HCT116 (cell line): ENCODE measurements at regions not wholly inside any gene's neighbourhood (a gene's known extent, or its start where the extent isn't known, plus 50 kb on each side); places are given as distances from the start of the nearest gene placed in this dataset.

Source experiments
- ATAC-seq: fragments of 200-7000 bp; cut with Tn5 transposase; 2 replicates; pipeline ENCODE4 v1.9.1; 2020; ENCODE audit warnings: mild to moderate bottlenecking, moderate library complexity
- BruUV-seq: library from RNA; stranded (reverse); fragments of 400-500 nt; replicated peaks from 2 replicates; lab custom pipeline; 2021; lab: Mats Ljungman, UMichigan
- CTCF ChIA-PET: fragments of 300-600 bp; sonication (Branson Sonifier 250); formaldehyde crosslinking; loops from one replicate; lab custom pipeline; 2021; ENCODE audit warnings: antibody characterized with exemption; lab: Charles Lee
- POLR2A ChIA-PET: fragments of 300-600, 350-600 bp; sonication (Branson Sonifier 250); formaldehyde crosslinking; loops from one replicate; lab custom pipeline; 2021; ENCODE audit warnings: antibody characterized with exemption; lab: Charles Lee
- RAD21 ChIA-PET, 2 experiments: fragments of 300-600 bp; sonication (Branson Sonifier 250); formaldehyde crosslinking; loops; one replicate each; lab custom pipeline; 2023; ENCODE audit warnings: low total read pairs in 2 of 2; ENCODE audit not compliant: uncharacterized antibody in 2 of 2, unreplicated experiment in 2 of 2, low non-redundant PET in 1 of 2; lab: Charles Lee
- DNase-seq: peaks from one replicate; pipeline ENCODE4 v3.0.0-alpha.2; 2010; ENCODE audit warnings: low read depth, low spot score
- H2AFZ ChIP-seq: fragments of 200-600 bp; shearing (Covaris generic), sonication (generic); 2 replicates; pipeline ENCODE4 v1.6.1; 2017; ENCODE audit warnings: low read depth, mixed run types, mixed read lengths, antibody characterized with exemption, low read length; ENCODE audit not compliant: poor library complexity, severe bottlenecking
- H3K27ac ChIP-seq: 2 replicates; pipeline ENCODE4 v1.5.1; 2012; ENCODE audit warnings: low read depth, low read length
- H3K27me3 ChIP-seq: fragments of 200-600 bp; sonication (generic); 2 replicates; pipeline ENCODE4 v1.6.1; 2016; ENCODE audit warnings: mixed run types, low read length, mixed read lengths; ENCODE audit not compliant: insufficient read depth
- H3K36me3 ChIP-seq, 2 experiments: fragments of 200-500 bp in 1 of 2; fragments of 200-600 bp in 1 of 2; sonication (Bioruptor generic) in 1 of 2; sonication (generic) in 1 of 2; 2 replicates each; pipeline versions ENCODE4 v1.5.1 to v1.6.1; 2014 to 2016; ENCODE audit warnings: low read length in 2 of 2, inconsistent platforms in 1 of 2, mixed read lengths in 1 of 2, mixed run types in 1 of 2; ENCODE audit not compliant: insufficient read depth in 2 of 2, control insufficient read depth in 1 of 2
- H3K4me1 ChIP-seq, 2 experiments: fragments of 200-600 bp in 1 of 2; sonication (generic) in 1 of 2; 2 replicates each; pipeline versions ENCODE4 v1.5.1 to v1.6.1; 2012 to 2017; ENCODE audit warnings: low read length in 2 of 2, inconsistent platforms in 1 of 2, mild to moderate bottlenecking in 1 of 2, mixed read lengths in 1 of 2, mixed run types in 1 of 2, moderate library complexity in 1 of 2; ENCODE audit not compliant: insufficient read depth in 2 of 2, control insufficient read depth in 1 of 2
- H3K4me2 ChIP-seq: fragments of 200-600 bp; sonication (generic); 2 replicates; pipeline ENCODE4 v1.6.1; 2017; ENCODE audit warnings: mixed run types, low read length, mixed read lengths
- H3K4me3 ChIP-seq, 2 experiments: fragments of 200-600 bp in 1 of 2; sonication (generic) in 1 of 2; replicated peaks in 1 of 2; 2 replicates each; pipeline ENCODE4 v1.5.1; 2011 to 2016; ENCODE audit warnings: low read length in 2 of 2, control low read depth in 1 of 2, low read depth in 1 of 2, mild to moderate bottlenecking in 1 of 2, mixed read lengths in 1 of 2, mixed run types in 1 of 2
- H3K79me2 ChIP-seq: fragments of 200-600 bp; sonication (generic); 2 replicates; pipeline ENCODE4 v1.6.1; 2017; ENCODE audit warnings: mild to moderate bottlenecking, mixed run types, low read length, moderate library complexity, mixed read lengths; ENCODE audit not compliant: insufficient read depth
- H3K9ac ChIP-seq: fragments of 200-600 bp; sonication (generic); 2 replicates; pipeline ENCODE4 v1.6.1; 2016; ENCODE audit warnings: low read length, mixed read lengths
- H3K9me2 ChIP-seq: fragments of 200-600 bp; sonication (generic), shearing (Covaris generic); 2 replicates; pipeline ENCODE4 v1.6.1; 2017; ENCODE audit warnings: mixed run types, mild to moderate bottlenecking, moderate library complexity; ENCODE audit not compliant: insufficient read depth
- H3K9me3 ChIP-seq, 2 experiments: fragments of 200-500 bp in 1 of 2; fragments of 200-600 bp in 1 of 2; sonication (Bioruptor generic) in 1 of 2; sonication (generic) in 1 of 2; 2 replicates each; pipeline ENCODE4 v1.6.1; 2014 to 2017; ENCODE audit warnings: low read length in 2 of 2, mixed read lengths in 2 of 2, inconsistent platforms in 1 of 2, low read depth in 1 of 2, mild to moderate bottlenecking in 1 of 2, mixed run types in 1 of 2, moderate library complexity in 1 of 2; ENCODE audit not compliant: control insufficient read depth in 1 of 2, insufficient read depth in 1 of 2
- H4K20me1 ChIP-seq: fragments of 200-600 bp; sonication (generic), shearing (Covaris generic); 2 replicates; pipeline ENCODE4 v1.6.1; 2017; ENCODE audit warnings: mixed run types, mild to moderate bottlenecking, moderate library complexity; ENCODE audit not compliant: insufficient read depth
- CBX3 ChIP-seq: IDR thresholded peaks from 2 replicates; pipeline ENCODE4 v1.6.1; 2012; ENCODE audit warnings: low read depth
- CEBPB ChIP-seq: IDR thresholded peaks from 2 replicates; pipeline ENCODE4 v1.6.1; 2012; ENCODE audit warnings: low read depth
- ELF1 ChIP-seq: IDR thresholded peaks from 2 replicates; pipeline ENCODE4 v1.6.1; 2012; ENCODE audit warnings: low read depth, borderline replicate concordance
- FOSL1 ChIP-seq: IDR thresholded peaks from 2 replicates; pipeline ENCODE4 v1.6.1; 2012; ENCODE audit warnings: low read depth
- JUND ChIP-seq: IDR thresholded peaks from 2 replicates; pipeline ENCODE4 v1.6.1; 2012
- POLR2A ChIP-seq: IDR thresholded peaks from 2 replicates; pipeline ENCODE4 v1.7.0; 2011; ENCODE audit warnings: borderline replicate concordance; ENCODE audit not compliant: insufficient read depth, insufficient read length; ENCODE audit errors: extremely low read depth
- REST ChIP-seq: IDR thresholded peaks from 2 replicates; pipeline ENCODE4 v1.6.1; 2012; ENCODE audit warnings: low read depth
- SIN3A ChIP-seq: IDR thresholded peaks from 2 replicates; pipeline ENCODE4 v1.6.1; 2012; ENCODE audit warnings: low read depth
- SP1 ChIP-seq: IDR thresholded peaks from 2 replicates; pipeline ENCODE4 v1.6.1; 2012; ENCODE audit warnings: low read depth
- SRF ChIP-seq: IDR thresholded peaks from 2 replicates; pipeline ENCODE4 v1.6.1; 2012; ENCODE audit warnings: low read depth
- ZBTB33 ChIP-seq: IDR thresholded peaks from 2 replicates; pipeline ENCODE4 v1.6.1; 2011; ENCODE audit warnings: mild to moderate bottlenecking, low read length, moderate library complexity; ENCODE audit not compliant: insufficient replicate concordance; ENCODE audit errors: extremely low read depth
- ZFX ChIP-seq: fragments of 450-650 bp; IDR thresholded peaks from 2 replicates; pipeline ENCODE4 v1.6.1; 2017
- ZNF274 ChIP-seq: fragments of 200-500 bp; sonication (Bioruptor generic); IDR thresholded peaks from 2 replicates; pipeline ENCODE4 v1.6.1; 2014; ENCODE audit warnings: mild to moderate bottlenecking, low read depth, low read length, inconsistent platforms
- intact Hi-C: fragments of 100-400 bp; cut with micrococcal nuclease; formaldehyde crosslinking; loops from 2 replicates; pipeline ENCODE4 v1.10.0; 2022
- TF ChIP-seq, protein P1 (sequence below): IDR thresholded peaks from 2 replicates; pipeline ENCODE4 v1.6.1; 2012
- TF ChIP-seq, protein P2 (sequence below): IDR thresholded peaks from 2 replicates; pipeline ENCODE4 v1.6.1; 2012

DNA sequence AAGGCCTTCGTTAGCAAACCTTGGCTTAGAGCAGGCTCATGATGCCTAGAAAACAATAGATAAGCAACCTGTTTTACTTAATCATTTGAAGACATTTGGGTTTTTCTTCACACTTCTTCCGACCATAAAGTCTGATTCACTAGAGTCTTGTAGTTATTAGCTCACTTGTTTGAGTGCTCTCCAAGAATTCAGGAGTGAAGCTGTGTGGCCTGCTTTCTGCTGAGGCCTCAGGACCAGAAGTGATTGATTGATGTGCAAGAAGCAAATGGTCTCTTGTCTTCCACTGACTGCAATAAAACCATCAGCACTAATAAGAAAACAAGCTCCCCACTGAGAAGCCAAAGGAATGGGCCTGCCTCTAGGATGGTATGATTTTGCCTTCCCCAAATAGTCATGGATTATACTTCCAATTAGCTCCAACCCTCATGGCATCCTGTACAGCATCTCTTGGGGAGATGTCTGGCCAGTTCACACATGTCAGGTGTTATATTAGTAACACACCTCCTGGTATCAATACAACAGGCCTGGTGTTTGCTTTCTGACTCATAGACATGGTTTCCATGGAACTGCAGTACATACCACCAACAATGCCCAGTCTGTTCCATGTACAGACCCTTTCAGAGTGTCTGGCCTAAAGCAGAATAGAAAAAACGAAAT is 317.6 kb downstream of the CWC27 start (continued):
- TF ChIP-seq REST (no peak), ZFX (no peak), ZBTB33 (no peak), FOSL1 (no peak), ELF1 (no peak), CEBPB (no peak)

DNA sequence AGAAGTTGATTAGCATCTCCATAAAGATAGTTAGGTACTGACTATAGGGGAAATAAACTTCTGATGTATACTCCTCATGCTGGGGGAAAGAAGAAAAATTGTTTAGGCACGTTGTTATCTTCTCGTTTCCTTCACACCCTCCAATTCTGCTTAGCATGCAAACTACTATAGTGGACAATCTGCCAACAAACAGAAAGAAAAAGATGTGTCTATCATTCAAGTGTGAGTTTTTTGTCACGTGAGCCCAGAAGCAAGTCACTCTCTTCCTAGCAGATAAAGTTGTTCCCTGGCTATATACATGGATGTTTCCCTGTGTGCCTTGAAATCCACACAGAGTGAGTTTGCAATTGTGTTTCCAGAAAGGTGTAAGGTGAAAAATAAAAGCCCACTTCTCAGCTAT is 318.4 kb downstream of the CWC27 start:
- Histone ChIP-seq H3K36me3 (no peaks in the 10 kb centered on the region), H2AFZ (no peak overlapping the region), H3K4me2 (no peak overlapping the region), H3K9ac (no peak overlapping the region), H3K79me2 (no peaks in the 10 kb centered on the region), H4K20me1 (no peaks in the 10 kb centered on the region), H3K4me3 (no peak overlapping the region), H3K9me3 (no peaks in the 10 kb centered on the region), H3K27ac (no peak overlapping the region), H3K27me3 (no peaks in the 10 kb centered on the region), H3K4me1 (no peaks in the 10 kb centered on the region), H3K9me2 (no peaks in the 10 kb centered on the region)
- intact Hi-C loops: no loop called here
- no peak for DNase-seq
- no peak for ATAC-seq
- ChIA-PET POLR2A (no interaction called here), RAD21 (no interaction called here), CTCF (no interaction called here)
- BruUV-seq: no TSS peak
- TF ChIP-seq FOSL1 (no peak), ZFX (no peak), POLR2A (no peak), ZBTB33 (no peak), JUND (no peak), SIN3A (no peak), ZNF274 (no peak), SRF (no peak), CBX3 (no peak), CEBPB (no peak), SP1 (no peak), ELF1 (no peak)
- TF ChIP-seq, protein P1, sequence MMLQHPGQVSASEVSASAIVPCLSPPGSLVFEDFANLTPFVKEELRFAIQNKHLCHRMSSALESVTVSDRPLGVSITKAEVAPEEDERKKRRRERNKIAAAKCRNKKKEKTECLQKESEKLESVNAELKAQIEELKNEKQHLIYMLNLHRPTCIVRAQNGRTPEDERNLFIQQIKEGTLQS: no peak
- TF ChIP-seq, protein P2, sequence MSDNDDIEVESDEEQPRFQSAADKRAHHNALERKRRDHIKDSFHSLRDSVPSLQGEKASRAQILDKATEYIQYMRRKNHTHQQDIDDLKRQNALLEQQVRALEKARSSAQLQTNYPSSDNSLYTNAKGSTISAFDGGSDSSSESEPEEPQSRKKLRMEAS: no peak
